Neural cell (in vitro differentiated cells): ENCODE measurements at regions not wholly inside any gene's neighbourhood (a gene's known extent, or its start where the extent isn't known, plus 50 kb on each side); places are given as distances from the start of the nearest gene placed in this dataset.

Experiments
- EP300 ChIP-seq: fragments of 450-650 bp; conservative IDR thresholded peaks from 2 replicates; pipeline ENCODE4 v1.6.1; 2014; ENCODE audit warnings: antibody characterized with exemption, mild to moderate bottlenecking, moderate library complexity; ENCODE audit not compliant: poor library complexity, severe bottlenecking
- EZH2 ChIP-seq: fragments of 200-600, 300-800 bp; shearing (Covaris generic), sonication (generic); IDR thresholded peaks from 2 replicates; pipeline ENCODE4 v1.6.1; 2014; ENCODE audit warnings: antibody characterized with exemption, low read length, borderline replicate concordance, mild to moderate bottlenecking; ENCODE audit not compliant: insufficient read depth, poor library complexity, severe bottlenecking
- MXI1 ChIP-seq: fragments of 450-650 bp; conservative IDR thresholded peaks from 2 replicates; pipeline ENCODE4 v1.6.1; 2014; ENCODE audit warnings: antibody characterized with exemption, mild to moderate bottlenecking; ENCODE audit not compliant: poor library complexity, severe bottlenecking
- POLR2AphosphoS5 ChIP-seq: IDR thresholded peaks from 2 replicates; pipeline ENCODE4 v1.6.1; 2012
- RAD21 ChIP-seq: fragments of 450-650 bp; conservative IDR thresholded peaks from 2 replicates; pipeline ENCODE4 v1.6.1; 2014; ENCODE audit warnings: antibody characterized with exemption, mild to moderate bottlenecking, moderate library complexity
- SMC3 ChIP-seq: fragments of 450-650 bp; conservative IDR thresholded peaks from 2 replicates; pipeline ENCODE4 v1.6.1; 2014; ENCODE audit warnings: antibody characterized with exemption, mild to moderate bottlenecking, moderate library complexity; ENCODE audit not compliant: poor library complexity
- TAF1 ChIP-seq: IDR thresholded peaks from 2 replicates; pipeline ENCODE4 v1.6.1; 2012; ENCODE audit warnings: low read depth
- TF ChIP-seq, protein P1 (sequence below): fragments of 450-650 bp; IDR thresholded peaks from 2 replicates; pipeline ENCODE4 v1.5.1; 2014; ENCODE audit warnings: antibody characterized with exemption, mild to moderate bottlenecking, moderate library complexity; ENCODE audit not compliant: poor library complexity, severe bottlenecking
- TF ChIP-seq, protein P2 (sequence below): IDR thresholded peaks from 2 replicates; pipeline ENCODE4 v1.6.1; 2012; ENCODE audit warnings: borderline replicate concordance

DNA sequence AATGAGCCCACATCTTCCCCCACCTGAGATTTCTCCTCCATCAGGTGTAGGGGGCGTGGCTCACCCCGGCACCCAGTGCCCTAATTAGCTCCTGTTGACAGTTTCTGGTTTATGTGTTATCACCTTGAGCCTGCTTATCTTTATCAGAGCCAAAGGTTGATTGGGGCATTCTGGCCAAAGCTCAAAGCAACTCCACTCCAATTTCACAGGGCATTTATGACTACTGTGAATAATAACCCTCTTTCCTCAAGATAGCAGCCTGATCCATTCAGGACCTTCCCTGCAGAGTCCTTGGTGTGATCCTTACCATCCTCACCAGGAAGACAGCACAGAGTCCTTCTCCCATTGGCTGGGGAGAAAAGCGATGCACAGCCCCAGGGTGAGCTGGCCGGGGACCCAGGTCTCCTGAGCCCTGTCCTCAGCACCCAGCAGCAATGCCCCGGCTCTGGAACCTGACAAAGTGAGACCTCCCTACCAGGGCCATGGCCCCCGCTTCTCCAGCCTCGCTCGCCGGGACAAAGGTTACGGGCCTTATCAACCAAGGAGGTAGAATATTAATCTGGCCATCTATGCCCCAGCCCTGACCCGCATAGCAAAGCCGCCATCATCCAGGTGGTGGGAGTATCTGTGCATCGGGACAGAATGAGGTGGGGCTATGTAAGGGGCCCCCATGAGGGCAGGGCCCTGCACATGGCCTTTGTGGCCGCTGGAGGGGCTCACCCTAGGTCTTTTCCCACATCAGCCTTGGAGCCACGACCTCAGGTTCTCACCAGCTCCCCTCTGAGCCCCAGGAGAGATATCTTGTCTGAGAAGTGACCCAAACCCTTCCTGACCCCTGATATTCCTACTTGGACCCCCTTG, 64.5 kb downstream of the ZFP36L2 start:
- TF ChIP-seq EZH2: no peak
- TF ChIP-seq, protein P1, sequence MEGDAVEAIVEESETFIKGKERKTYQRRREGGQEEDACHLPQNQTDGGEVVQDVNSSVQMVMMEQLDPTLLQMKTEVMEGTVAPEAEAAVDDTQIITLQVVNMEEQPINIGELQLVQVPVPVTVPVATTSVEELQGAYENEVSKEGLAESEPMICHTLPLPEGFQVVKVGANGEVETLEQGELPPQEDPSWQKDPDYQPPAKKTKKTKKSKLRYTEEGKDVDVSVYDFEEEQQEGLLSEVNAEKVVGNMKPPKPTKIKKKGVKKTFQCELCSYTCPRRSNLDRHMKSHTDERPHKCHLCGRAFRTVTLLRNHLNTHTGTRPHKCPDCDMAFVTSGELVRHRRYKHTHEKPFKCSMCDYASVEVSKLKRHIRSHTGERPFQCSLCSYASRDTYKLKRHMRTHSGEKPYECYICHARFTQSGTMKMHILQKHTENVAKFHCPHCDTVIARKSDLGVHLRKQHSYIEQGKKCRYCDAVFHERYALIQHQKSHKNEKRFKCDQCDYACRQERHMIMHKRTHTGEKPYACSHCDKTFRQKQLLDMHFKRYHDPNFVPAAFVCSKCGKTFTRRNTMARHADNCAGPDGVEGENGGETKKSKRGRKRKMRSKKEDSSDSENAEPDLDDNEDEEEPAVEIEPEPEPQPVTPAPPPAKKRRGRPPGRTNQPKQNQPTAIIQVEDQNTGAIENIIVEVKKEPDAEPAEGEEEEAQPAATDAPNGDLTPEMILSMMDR: no peak
- no peak for TF ChIP-seq TAF1
- TF ChIP-seq POLR2AphosphoS5: no peak
- TF ChIP-seq, protein P2, sequence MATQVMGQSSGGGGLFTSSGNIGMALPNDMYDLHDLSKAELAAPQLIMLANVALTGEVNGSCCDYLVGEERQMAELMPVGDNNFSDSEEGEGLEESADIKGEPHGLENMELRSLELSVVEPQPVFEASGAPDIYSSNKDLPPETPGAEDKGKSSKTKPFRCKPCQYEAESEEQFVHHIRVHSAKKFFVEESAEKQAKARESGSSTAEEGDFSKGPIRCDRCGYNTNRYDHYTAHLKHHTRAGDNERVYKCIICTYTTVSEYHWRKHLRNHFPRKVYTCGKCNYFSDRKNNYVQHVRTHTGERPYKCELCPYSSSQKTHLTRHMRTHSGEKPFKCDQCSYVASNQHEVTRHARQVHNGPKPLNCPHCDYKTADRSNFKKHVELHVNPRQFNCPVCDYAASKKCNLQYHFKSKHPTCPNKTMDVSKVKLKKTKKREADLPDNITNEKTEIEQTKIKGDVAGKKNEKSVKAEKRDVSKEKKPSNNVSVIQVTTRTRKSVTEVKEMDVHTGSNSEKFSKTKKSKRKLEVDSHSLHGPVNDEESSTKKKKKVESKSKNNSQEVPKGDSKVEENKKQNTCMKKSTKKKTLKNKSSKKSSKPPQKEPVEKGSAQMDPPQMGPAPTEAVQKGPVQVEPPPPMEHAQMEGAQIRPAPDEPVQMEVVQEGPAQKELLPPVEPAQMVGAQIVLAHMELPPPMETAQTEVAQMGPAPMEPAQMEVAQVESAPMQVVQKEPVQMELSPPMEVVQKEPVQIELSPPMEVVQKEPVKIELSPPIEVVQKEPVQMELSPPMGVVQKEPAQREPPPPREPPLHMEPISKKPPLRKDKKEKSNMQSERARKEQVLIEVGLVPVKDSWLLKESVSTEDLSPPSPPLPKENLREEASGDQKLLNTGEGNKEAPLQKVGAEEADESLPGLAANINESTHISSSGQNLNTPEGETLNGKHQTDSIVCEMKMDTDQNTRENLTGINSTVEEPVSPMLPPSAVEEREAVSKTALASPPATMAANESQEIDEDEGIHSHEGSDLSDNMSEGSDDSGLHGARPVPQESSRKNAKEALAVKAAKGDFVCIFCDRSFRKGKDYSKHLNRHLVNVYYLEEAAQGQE: no peak
- no peak for TF ChIP-seq EP300
- TF ChIP-seq MXI1: no peak
- TF ChIP-seq RAD21: no peak
- no peak for TF ChIP-seq SMC3
